ENCODE measurements at regions not wholly inside any gene's neighbourhood (a gene's known extent, or its start where the extent isn't known, plus 50 kb on each side); places are given as distances from the start of the nearest gene placed in this dataset.
A peak's percentile ranks its signal among the peaks of the same experiment; 100 is the strongest.
"Not testable (repeated sequence)": the region's sequence is repeated elsewhere in the genome, so short reads cannot be mapped to it uniquely, and the experiment has no call there.

DNA sequence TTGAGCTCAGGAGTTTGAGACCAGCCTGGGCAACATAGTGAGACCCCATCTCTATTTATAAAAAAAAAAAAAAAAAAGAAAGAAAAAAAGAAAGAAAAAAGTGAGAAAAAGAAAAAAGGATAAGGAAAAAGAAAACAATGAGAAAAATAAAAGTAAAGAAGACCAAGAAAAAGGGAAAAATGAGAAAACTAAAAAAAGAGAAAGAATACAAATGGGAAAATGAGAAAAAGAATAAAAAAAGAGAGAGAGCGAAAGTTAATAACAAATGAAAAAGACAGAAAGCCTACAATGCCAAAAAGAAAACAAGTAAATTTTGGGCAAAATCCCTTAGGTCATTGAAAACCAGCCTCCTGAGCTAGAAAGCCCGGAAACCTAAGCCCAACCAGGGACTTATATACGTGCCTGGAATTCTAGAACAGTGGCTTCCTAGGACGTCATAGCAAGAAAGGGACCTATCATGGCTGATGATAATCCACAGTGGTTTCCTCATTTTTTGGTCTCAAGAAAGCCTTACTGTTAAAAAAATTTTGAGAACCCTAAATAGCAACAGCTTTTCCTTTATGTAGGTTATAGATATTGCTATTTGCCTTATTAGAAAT, 131.7 kb upstream of the CLINT1 start:
- no peak for DNase-seq

DNA sequence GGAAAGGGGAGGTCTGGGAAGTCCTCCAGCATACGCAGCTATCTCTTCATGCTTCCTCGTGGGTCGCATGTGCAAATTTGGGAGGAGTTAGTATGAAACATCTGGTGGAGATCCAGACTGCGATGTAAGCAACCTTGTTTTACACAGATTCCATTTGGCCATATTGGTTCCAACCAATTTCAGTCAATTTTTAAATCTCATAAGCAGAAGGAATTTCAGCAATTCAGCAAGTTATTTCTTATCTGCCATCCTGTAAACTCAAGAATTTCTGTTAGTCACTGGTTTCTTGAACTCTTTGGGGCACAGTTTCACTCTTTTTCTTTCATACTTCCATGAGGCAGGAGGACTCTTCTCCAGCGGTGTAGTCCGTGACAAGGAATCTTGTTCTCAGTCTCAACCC, 130.4 kb upstream of the CLINT1 start:
- DNase-seq: no peak

DNA sequence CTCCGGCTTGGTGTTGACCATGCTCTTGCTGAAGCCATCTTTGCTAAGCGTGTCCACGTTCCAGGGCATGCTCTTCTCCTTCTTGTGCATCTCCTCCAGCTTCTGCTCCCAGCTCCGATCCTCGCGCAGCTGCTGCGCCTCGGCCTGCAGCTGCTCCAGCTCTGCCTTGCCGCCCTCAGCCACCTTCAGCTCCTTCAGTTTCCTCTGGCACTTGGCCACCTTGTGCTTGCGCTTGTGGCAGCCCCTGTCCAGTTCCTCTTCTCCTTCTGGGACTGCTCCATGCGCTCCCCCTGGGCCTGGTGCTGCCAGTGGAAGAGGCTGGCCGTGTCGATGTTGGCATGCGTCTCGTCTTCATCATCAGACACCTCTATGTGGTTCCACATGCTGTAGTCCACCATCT, 128.3 kb upstream of the CLINT1 start:
- DNase-seq: no peak

GRCh38 chr5:157986431-157986990, 127.6 kb upstream of the CLINT1 start:
- no peak for DNase-seq

- DNase-seq: no peak
Measured at GRCh38 chr5:157984611-157985010, 125.7 kb upstream of the CLINT1 start.

GRCh38 chr5:157983906-157984551, 125.1 kb upstream of the CLINT1 start:
- DNase-seq: no peak

- DNase-seq: no peak
Measured at GRCh38 chr5:157978061-157978460, 119.1 kb upstream of the CLINT1 start.

- no peak for DNase-seq
Measured at GRCh38 chr5:157976429-157976828, 117.5 kb upstream of the CLINT1 start.

DNA sequence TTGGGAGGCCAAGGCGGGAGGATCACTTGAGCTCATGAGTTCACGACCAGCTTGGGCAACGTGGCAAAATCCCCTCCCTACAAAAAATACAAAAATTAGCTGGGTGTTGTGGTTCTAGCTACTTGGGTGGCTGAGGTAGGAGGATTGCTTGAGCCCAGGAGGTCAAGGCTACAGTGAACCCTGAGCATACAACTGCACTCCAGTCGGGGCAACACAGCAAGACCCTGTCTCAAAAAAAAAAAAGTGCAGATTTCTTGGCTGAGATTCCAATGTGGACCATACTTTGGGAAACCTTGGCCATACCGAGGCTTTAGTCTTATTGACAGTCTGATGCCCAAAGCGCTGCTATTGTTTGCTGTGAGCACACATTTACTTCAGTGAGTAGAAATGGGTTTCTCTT, 113.6 kb upstream of the CLINT1 start:
- DNase-seq: no peak

- peak; percentile 34 to 77 (median 46) for DNase-seq
Measured at GRCh38 chr5:157971571-157972216, 112.7 kb upstream of the CLINT1 start.

DNA sequence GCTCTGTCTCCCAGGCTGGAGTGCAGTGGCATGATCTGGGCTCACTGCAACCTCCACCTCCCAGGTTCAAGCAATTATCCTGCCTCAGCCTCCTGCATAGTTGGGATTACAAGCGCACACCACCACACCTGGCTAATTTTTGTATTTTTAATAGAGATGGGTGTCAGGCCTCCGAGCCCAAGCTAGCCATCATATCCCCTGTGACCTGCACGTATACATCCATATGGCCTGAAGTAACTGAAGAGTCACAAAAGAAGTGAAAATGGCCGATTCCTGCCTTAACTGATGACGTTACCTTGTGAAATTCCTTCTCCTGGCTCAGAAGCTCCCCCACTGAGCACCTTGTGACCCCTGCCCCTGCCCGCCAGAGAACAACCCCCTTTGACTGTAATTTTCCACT, 109.6 kb upstream of the CLINT1 start:
- DNase-seq: not testable (repeated sequence)

- DNase-seq: no peak
Measured at GRCh38 chr5:157965989-157966388, 107.0 kb upstream of the CLINT1 start.

DNA sequence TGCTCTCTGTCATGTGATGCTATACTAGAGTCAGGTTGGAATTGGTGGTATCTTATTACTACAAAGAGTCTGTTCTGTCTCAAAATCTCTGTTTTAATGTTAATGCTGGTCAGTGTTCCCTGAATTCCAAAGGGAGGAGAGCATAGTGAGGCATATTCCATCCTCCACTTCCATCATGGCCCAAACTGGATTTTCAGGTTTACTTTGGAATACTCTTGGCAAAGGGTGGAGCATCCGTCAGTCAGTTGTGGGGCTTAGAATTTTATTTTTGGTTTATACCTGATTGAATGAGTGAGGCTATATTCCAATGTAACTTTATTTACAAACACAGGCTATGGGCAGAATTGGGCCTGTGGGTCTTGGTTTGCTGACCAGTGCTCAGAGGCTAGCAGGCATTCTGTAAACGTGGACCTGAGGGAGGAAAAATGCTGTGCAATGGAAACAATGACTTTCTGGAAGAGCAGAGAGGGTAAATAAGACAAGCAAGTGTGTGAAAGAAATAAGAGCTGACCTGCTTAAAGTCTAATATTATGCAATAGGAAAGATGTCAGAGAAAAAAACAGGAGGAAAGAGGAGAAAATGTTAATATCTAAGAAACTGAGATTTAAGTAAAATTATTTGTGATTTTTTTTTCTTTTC, 106.2 kb upstream of the CLINT1 start:
- DNase-seq: peak in 1 of 3 donors; percentile 42

- no peak for DNase-seq
Measured at GRCh38 chr5:157963761-157964160, 104.8 kb upstream of the CLINT1 start.

- no peak for DNase-seq
Measured at GRCh38 chr5:157963244-157963643, 104.3 kb upstream of the CLINT1 start.

GRCh38 chr5:157962686-157963085, 103.7 kb upstream of the CLINT1 start:
- DNase-seq: not testable (repeated sequence)

- peak; percentile 45 to 83 (median 46) for DNase-seq
Measured at GRCh38 chr5:157961896-157962590, 103.1 kb upstream of the CLINT1 start.

GRCh38 chr5:157961176-157961575, 102.2 kb upstream of the CLINT1 start:
- peak in 1 of 3 donors; percentile 23 for DNase-seq

DNA sequence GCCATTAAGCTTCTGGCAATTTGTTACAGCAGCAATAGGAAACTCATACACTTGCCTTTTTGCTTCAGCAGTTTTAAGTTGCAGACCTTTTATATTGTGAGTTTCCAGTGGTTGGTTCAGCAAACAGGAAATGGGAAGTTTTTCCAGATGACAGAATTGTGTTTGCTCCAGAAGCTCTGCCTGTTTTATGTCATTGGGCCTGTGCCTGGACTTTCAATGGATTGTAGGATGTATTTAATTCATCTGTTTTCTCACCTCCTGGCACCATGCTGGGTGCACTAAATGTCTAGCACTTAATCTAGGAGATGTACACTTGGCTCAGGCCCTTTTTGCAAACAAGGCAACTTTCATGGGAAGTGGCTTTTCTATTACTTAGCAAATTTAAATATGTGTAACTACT, 100.4 kb upstream of the CLINT1 start:
- peak in 1 of 3 donors; percentile 25 for DNase-seq

- DNase-seq: no peak
Measured at GRCh38 chr5:157956271-157956885, 97.4 kb upstream of the CLINT1 start.

DNA sequence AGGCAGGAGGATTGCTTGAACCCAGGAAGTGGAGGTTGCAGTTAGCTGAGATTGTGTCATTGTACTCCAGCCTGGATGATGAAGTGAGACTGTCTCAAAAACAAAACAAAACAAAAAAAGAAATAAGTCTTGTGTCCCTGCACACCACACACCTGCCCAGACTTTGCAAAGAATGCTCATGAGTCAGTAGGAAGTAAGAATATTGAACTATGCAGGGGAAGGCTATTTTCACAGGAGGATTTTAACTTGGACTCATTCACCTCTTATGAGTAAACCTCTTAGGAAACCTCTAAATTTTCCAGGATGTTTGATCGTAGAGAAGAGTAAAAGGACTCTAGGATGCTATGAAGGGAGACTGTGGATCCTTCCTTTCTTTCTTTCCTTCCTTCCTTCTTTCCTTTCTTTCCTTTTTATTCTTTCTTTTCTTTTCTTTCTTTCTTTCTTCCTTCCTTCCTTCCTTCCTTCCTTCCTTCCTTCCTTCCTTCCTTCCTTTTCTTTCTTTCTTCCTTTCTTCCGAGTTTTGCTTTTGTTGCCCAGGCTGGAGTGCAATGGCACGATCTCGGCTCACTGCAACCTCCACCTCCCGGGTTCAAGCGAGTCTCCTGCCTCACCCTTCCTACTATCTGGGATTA, 96.7 kb upstream of the CLINT1 start:
- DNase-seq: no peak
